OCI-LY3 (cell line): ENCODE measurements at regions not wholly inside any gene's neighbourhood (a gene's known extent, or its start where the extent isn't known, plus 50 kb on each side); places are given as distances from the start of the nearest gene placed in this dataset.

Experiments
- CTCF ChIP-seq: fragments of 200-600, 300-600 bp; sonication (generic); IDR thresholded peaks from 2 replicates; pipeline ENCODE4 v1.5.1; 2014; ENCODE audit warnings: antibody characterized with exemption, low read length, low read depth
- EZH2phosphoT487 ChIP-seq: fragments of 200-600 bp; shearing (Covaris generic); IDR thresholded peaks from 2 replicates; pipeline ENCODE4 v1.6.1; 2018; ENCODE audit warnings: antibody characterized with exemption, mixed run types, low read depth

- TF ChIP-seq CTCF (no peak), EZH2phosphoT487 (no peak)
Measured at GRCh38 chr12:105470102-105470501, 139.6 kb downstream of the C12orf75 start.
